Neural cell (in vitro differentiated cells): ENCODE measurements at regions not wholly inside any gene's neighbourhood (a gene's known extent, or its start where the extent isn't known, plus 50 kb on each side); places are given as distances from the start of the nearest gene placed in this dataset.

Experiments used
- CTCF ChIP-seq: fragments of 450-650 bp; IDR thresholded peaks from 2 replicates; pipeline ENCODE4 v1.5.1; 2014; ENCODE audit warnings: antibody characterized with exemption, mild to moderate bottlenecking, moderate library complexity; ENCODE audit not compliant: poor library complexity, severe bottlenecking
- EP300 ChIP-seq: fragments of 450-650 bp; conservative IDR thresholded peaks from 2 replicates; pipeline ENCODE4 v1.6.1; 2014; ENCODE audit warnings: antibody characterized with exemption, mild to moderate bottlenecking, moderate library complexity; ENCODE audit not compliant: poor library complexity, severe bottlenecking
- REST ChIP-seq: IDR thresholded peaks from 2 replicates; pipeline ENCODE4 v1.6.1; 2012; ENCODE audit warnings: borderline replicate concordance
- TAF1 ChIP-seq: IDR thresholded peaks from 2 replicates; pipeline ENCODE4 v1.6.1; 2012; ENCODE audit warnings: low read depth

GRCh38 chr2:123771928-123772632 is 253.0 kb upstream of the CNTNAP5 start:
- TF ChIP-seq TAF1 (no peak), REST (no peak), CTCF (no peak), EP300 (no peak)
